ENCODE measurements at regions not wholly inside any gene's neighbourhood (a gene's known extent, or its start where the extent isn't known, plus 50 kb on each side); places are given as distances from the start of the nearest gene placed in this dataset.

DNA sequence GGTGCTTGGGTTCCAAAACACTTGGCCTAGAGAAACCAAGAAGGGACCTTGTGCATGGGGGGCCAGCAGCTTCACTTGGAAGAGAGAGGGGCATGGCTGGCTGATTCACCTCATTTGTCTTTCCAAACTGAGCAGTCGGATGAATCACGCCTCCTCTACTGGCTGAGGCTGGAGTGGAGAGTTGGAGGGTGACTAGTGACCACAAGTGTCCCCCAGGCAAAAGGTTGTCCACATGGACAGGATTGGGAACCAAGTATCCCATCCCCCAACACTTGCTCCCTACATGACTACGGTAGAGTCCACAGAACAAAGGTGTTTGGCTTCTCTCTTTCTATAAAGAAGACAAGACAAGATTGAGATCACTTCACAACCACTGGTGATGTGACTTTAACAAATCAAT is 875.6 kb downstream of the QKI start:
- H2BK120ac ChIP-seq (ENCODE audit: low read depth, low read length) = no peak overlapping the region
- intact Hi-C loops (cut with micrococcal nuclease) (no loop called here), in situ Hi-C loops (cut with MboI; ENCODE audit: low sequenced_read_pairs) (no loop called here), dilution Hi-C loops (cut with HindIII; ENCODE audit: low sequenced_read_pairs, unreplicated experiment) (no loop called here)
- H3K9me3 ChIP-seq (ENCODE audit: control insufficient read depth, insufficient read depth, low read length) = peaks cover 17% of the 10 kb centered on the region
- H4K5ac ChIP-seq (ENCODE audit: low read depth, low read length) = no peak overlapping the region
- H3K4me3 ChIP-seq (ENCODE audit: insufficient read depth, low read depth, low read length) = no peak overlapping the region
- DNase-seq = no peak
- no peak overlapping the region for H3K9ac ChIP-seq (ENCODE audit: low read depth, low read length)
- H3K4me2 ChIP-seq (ENCODE audit: low read depth, low read length) = no peak overlapping the region
- no CpG with 5 or more reads among the region's 3 CpGs for WGBS, 2 experiments (ENCODE audit: extremely low coverage in 2 of 2, insufficient read length in 1 of 2)
- ATAC-seq (ENCODE audit: low read depth) = no peak
- no peaks in the 10 kb centered on the region for H3K79me1 ChIP-seq (ENCODE audit: low read depth in 1 of 2, low read length in 2 of 2)
- no peak overlapping the region for H3K56ac ChIP-seq (ENCODE audit: extremely low read depth, insufficient read depth, low read length)
- no peak overlapping the region for H2BK20ac ChIP-seq (ENCODE audit: low read depth, low read length)
- no peak overlapping the region for H3K23ac ChIP-seq (ENCODE audit: low read depth, low read length)
- H2AFZ ChIP-seq (replicated peaks; ENCODE audit: low read length, poor library complexity) = no peak overlapping the region
- H3K14ac ChIP-seq (replicated peaks; ENCODE audit: low read depth, low read length) = no peak overlapping the region
- no peak overlapping the region for H2BK5ac ChIP-seq (ENCODE audit: low read depth, low read length, poor library complexity, severe bottlenecking)
- H4K8ac ChIP-seq (ENCODE audit: low read depth in 2 of 2, low read length in 2 of 2) = no peak overlapping the region
- no TSS peak for BruUV-seq (replicated peaks)
- no peak overlapping the region for H2AK5ac ChIP-seq (ENCODE audit: low read depth, low read length)
- H4K20me1 ChIP-seq (ENCODE audit: insufficient read depth, low read length) = no peaks in the 10 kb centered on the region
- no peak overlapping the region for H3K27ac ChIP-seq (ENCODE audit: insufficient read depth, low read length)
- no peaks in the 10 kb centered on the region for H3K27me3 ChIP-seq (ENCODE audit: control insufficient read depth, insufficient read depth, low read length)
- no peak overlapping the region for H4K91ac ChIP-seq (ENCODE audit: insufficient read depth, low read depth, low read length)
- H3K36me3 ChIP-seq (ENCODE audit: control insufficient read depth, insufficient read depth, low read length) = no peaks in the 10 kb centered on the region
- ChIA-PET CTCF (no interaction called here), POLR2A (ENCODE audit: unreplicated experiment) (no interaction called here)
- TF ChIP-seq NFE2L2 (IDR thresholded peaks at IDR 0.05; ENCODE audit: low read depth, low read length) (no peak), CHD1 (IDR thresholded peaks at IDR 0.05; ENCODE audit: low read depth, low read length) (no peak), ELK1 (IDR thresholded peaks at IDR 0.05; ENCODE audit: borderline replicate concordance, low read depth, low read length) (no peak), MXI1 (IDR thresholded peaks at IDR 0.05; ENCODE audit: borderline replicate concordance, low read depth, low read length) (no peak), SMC3 (IDR thresholded peaks at IDR 0.05; ENCODE audit: low read depth, low read length) (no peak), CEBPB (IDR thresholded peaks at IDR 0.05; ENCODE audit: low read depth, low read length) (no peak), BHLHE40 (IDR thresholded peaks at IDR 0.05; ENCODE audit: low read depth, low read length) (no peak), RCOR1 (IDR thresholded peaks at IDR 0.05; ENCODE audit: insufficient replicate concordance, low read length) (no peak), FOS (IDR thresholded peaks at IDR 0.05; ENCODE audit: low read depth, low read length) (no peak), POLR2A (IDR thresholded peaks at IDR 0.05; ENCODE audit: low read depth, low read length) (no peak), MAFK (IDR thresholded peaks at IDR 0.05; ENCODE audit: low read depth, low read length) (no peak)
- TF ChIP-seq, protein P1, sequence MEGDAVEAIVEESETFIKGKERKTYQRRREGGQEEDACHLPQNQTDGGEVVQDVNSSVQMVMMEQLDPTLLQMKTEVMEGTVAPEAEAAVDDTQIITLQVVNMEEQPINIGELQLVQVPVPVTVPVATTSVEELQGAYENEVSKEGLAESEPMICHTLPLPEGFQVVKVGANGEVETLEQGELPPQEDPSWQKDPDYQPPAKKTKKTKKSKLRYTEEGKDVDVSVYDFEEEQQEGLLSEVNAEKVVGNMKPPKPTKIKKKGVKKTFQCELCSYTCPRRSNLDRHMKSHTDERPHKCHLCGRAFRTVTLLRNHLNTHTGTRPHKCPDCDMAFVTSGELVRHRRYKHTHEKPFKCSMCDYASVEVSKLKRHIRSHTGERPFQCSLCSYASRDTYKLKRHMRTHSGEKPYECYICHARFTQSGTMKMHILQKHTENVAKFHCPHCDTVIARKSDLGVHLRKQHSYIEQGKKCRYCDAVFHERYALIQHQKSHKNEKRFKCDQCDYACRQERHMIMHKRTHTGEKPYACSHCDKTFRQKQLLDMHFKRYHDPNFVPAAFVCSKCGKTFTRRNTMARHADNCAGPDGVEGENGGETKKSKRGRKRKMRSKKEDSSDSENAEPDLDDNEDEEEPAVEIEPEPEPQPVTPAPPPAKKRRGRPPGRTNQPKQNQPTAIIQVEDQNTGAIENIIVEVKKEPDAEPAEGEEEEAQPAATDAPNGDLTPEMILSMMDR (conservative IDR thresholded peaks at IDR 0.05; ENCODE audit: low read depth, low read length) = no peak
- TF ChIP-seq, protein P2, sequence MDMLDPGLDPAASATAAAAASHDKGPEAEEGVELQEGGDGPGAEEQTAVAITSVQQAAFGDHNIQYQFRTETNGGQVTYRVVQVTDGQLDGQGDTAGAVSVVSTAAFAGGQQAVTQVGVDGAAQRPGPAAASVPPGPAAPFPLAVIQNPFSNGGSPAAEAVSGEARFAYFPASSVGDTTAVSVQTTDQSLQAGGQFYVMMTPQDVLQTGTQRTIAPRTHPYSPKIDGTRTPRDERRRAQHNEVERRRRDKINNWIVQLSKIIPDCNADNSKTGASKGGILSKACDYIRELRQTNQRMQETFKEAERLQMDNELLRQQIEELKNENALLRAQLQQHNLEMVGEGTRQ (IDR thresholded peaks at IDR 0.05; ENCODE audit: low read depth, low read length) = no peak
- H2BK15ac ChIP-seq (ENCODE audit: low read depth, low read length) = no peak overlapping the region
- no peak overlapping the region for H3K4ac ChIP-seq (ENCODE audit: low read depth, low read length)
- no peak overlapping the region for H2AK9ac ChIP-seq (replicated peaks; ENCODE audit: low read depth, low read length, poor library complexity)
- no peak overlapping the region for H3K18ac ChIP-seq (ENCODE audit: low read depth, low read length)
- H3K9me1 ChIP-seq (ENCODE audit: insufficient read depth, low read length) = no peaks in the 10 kb centered on the region
- no peaks in the 10 kb centered on the region for H3K4me1 ChIP-seq (ENCODE audit: control insufficient read depth, insufficient read depth, low read length)

Measured in IMR-90 (cell line).